Right kidney (tissue), 1 donor: ENCODE measurements at regions not wholly inside any gene's neighbourhood (a gene's known extent, or its start where the extent isn't known, plus 50 kb on each side); places are given as distances from the start of the nearest gene placed in this dataset.

Experiments used
- DNase-seq: peaks from one replicate; pipeline ENCODE4 v3.0.0-alpha.2; 2016

- no peak for DNase-seq
Observed at GRCh38 chr12:125228519-125229260, 163.5 kb downstream of the AACS start.

GRCh38 chr12:125229878-125230530, 164.8 kb downstream of the AACS start:
- no peak for DNase-seq

DNA sequence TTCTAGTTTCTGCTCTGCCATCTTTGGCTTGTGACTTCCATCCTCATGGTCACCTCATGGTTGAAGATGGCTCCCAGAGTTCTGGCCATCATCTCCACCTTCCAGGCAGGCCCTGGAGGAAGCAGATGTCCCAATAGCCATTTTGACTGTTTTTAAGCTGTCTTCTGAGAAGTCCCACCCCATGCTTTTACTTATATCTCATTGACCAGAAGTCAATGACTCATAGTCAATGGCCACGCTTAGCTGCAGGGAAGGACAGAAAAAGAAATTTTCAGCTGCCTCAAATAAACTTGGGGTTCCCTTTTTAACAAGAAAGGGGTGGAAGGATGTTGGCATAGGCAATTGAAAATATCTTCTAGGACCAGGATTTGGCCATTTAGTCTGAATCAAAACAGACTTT, 168.1 kb downstream of the AACS start:
- no peak for DNase-seq

GRCh38 chr12:125239563-125239962, 174.3 kb downstream of the AACS start:
- no peak for DNase-seq

DNA sequence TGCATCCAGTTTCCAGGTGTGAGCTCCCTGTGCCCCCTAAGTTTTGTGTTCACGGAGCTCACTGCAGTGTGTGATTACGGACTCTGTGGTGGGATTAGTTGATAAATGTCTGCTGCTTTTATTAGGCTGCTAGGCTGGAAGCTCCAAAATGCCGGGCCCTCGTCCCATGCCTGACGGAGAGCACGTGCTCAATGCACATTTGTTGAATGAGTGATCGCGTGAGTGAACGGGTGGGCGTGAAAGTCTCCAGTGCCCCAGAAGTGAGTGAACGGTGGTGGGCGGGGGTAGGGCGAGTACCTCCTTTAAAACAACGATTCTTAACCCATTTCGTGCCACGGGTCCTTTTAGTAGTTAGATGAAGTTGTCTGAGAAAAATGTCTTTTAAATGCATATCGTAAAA, 175.5 kb downstream of the AACS start:
- DNase-seq: no peak

GRCh38 chr12:125243811-125244210, 178.6 kb downstream of the AACS start:
- no peak for DNase-seq

GRCh38 chr12:125244338-125244737, 179.1 kb downstream of the AACS start:
- no peak for DNase-seq

- DNase-seq: no peak
Observed at GRCh38 chr12:125245581-125246557, 180.6 kb downstream of the AACS start.

- DNase-seq: no peak
Observed at GRCh38 chr12:125247477-125247876, 182.2 kb downstream of the AACS start.

DNA sequence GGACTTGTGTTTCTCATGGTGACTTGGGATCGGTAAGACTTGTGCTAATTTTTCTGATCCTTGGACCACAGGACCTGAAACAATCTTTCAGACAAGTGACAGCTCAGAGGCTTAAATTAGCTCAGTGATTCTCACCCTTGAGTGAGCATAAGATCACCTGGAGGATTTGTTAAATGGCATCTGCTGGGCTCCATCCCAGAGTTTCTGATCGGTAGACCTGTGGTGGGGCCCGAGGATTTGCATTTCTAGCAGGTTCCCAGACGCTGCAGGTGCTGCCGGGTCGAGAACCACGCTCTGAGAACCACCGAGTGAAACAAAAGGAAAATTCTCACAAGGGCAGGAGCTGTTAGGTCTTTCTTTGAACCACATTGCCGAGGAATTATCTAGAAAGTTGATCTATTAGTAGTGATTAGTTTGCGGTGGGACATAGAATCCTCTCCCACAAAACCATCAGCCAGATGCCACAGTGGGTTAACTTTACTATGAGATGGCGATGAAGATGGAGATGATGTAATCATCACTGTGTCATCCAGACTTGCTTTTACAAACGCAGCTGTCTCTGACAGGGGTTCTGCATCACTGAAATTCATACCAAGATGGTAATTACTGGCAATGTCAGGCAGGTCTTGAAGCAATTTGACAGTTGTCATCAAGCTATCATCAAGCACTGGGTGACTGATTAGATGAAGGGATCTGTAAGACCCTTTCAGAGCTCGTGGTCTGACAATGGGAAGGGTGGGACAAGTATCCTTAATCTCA, 184.0 kb downstream of the AACS start:
- DNase-seq: no peak

GRCh38 chr12:125249932-125250331, 184.7 kb downstream of the AACS start:
- DNase-seq: no peak

DNA sequence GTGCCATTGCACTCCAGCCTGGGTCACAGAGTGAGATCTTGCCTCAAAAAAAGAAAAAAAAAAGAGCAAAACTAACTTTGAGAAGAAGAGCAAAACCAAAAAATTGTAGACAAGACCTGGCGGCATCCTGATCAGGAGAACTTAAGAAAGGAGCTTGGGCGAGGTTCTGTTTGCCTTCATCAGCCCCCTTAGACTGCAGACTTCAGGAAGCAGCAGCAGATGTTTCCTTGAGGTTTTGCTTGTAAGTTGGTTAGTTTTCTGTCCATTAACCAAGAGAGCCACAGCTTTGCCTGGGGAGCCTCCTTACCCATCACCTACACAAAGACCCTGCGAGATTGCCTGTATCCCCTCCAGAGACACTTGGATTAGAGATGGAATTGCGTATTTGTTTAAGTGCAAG, 189.0 kb downstream of the AACS start:
- no peak for DNase-seq

GRCh38 chr12:125254856-125255255, 189.6 kb downstream of the AACS start:
- DNase-seq: no peak

DNA sequence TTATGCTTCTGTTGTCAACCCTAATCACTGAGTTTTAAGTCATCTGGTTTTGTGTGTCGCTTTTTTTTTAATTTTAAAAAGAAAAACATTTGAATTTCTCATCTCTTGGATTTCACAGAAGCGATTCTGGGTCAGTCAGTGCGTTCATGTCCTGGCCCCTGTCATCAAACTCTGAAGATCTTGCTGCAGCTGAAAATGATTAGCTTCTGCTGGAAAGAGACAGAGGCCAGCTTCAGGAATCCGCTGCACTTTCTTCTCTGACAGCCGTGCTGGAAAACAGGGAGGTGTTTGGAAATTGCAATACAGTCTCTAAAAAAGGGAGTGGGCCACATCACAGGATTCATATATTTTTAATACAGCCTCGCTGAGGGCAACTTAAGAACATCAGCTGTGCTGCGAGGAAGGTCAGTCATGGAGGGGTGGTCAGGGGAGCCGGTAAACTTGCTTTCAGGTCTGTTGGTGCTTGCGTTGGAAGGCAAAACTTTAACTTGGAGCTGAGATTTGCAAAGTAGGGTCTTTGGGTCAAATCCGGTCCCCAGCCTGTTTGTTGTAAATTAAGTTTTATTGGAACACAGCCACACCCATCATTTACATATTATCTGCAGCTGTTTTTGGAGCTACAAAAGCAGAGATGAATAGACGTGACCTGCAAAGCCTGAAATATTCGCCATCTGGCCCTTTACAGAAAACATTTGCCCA, 190.8 kb downstream of the AACS start:
- no peak for DNase-seq

GRCh38 chr12:125256634-125256936, 191.3 kb downstream of the AACS start:
- DNase-seq: no peak

- DNase-seq: peak; percentile 28
Observed at GRCh38 chr12:125259178-125259867, 194.1 kb downstream of the AACS start.

GRCh38 chr12:125262851-125263250, 197.6 kb downstream of the AACS start:
- DNase-seq: no peak

DNA sequence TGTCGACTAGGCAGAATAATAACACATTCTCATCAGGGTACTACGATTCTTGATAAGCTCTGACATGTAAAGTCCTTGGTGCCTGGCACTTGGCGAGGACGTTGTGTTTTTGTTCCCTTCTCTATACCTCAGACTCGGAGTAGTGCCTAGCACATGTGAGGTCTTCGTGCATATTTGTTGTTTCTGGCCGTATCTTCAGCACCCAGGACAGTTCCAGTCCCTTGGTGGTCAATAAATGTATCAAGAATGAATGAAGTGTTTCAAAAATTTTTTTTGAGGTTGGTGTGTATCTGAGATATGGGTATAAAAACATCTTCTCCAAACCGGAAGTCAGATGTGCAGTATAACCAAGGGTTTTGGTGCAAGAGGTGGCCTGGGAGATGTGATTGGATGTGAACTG, 198.2 kb downstream of the AACS start:
- DNase-seq: no peak

DNA sequence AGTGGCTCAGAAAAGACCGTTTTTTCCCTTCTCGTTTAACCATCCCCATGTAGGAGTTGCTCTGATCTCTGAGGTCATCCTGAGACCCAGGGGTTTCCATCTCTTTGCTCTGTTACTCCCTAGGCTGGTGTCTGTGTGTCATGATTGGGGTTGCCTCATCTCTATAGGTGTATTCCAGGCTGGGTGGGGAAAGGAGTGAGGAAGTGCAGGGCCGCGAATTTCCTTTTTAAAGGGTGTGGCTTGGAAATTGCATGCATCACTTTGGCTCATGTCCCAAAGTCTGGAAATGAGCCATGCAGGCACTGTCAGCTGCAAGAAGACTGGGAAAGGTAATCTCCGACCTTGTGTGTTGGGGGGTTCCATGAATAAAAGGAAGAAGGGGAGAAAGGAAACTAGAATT, 201.9 kb downstream of the AACS start:
- no peak for DNase-seq

- no peak for DNase-seq
Observed at GRCh38 chr12:125269276-125269675, 204.0 kb downstream of the AACS start.

GRCh38 chr12:125271892-125272291, 206.7 kb downstream of the AACS start:
- no peak for DNase-seq
